Stimulated activated naive CD8-positive, alpha-beta T cell treated with anti-CD3 and anti-CD28 coated beads, Interleukin-15, Interleukin-2, amounts not matched to agents 100 ng/mL and 50 ng/mL, for 24 hours (primary cell): ENCODE measurements at regions not wholly inside any gene's neighbourhood (a gene's known extent, or its start where the extent isn't known, plus 50 kb on each side); places are given as distances from the start of the nearest gene placed in this dataset.

Source experiments
- H3K27ac Mint-ChIP-seq: one replicate; pipeline ENCODE4 v1.8.0; 2021; ENCODE audit warnings: mild to moderate bottlenecking, mixed read lengths
- H3K27me3 Mint-ChIP-seq: one replicate; pipeline ENCODE4 v1.8.0; 2021; ENCODE audit warnings: mixed read lengths
- H3K36me3 Mint-ChIP-seq: one replicate; pipeline ENCODE4 v1.8.0; 2021; ENCODE audit warnings: low read depth, mixed read lengths
- H3K4me1 Mint-ChIP-seq: one replicate; pipeline ENCODE4 v1.8.0; 2021; ENCODE audit warnings: low read depth, mixed read lengths
- H3K4me3 Mint-ChIP-seq: one replicate; pipeline ENCODE4 v1.8.0; 2021; ENCODE audit warnings: mild to moderate bottlenecking, mixed read lengths
- H3K9me3 Mint-ChIP-seq: one replicate; pipeline ENCODE4 v1.8.0; 2021; ENCODE audit warnings: mixed read lengths

DNA sequence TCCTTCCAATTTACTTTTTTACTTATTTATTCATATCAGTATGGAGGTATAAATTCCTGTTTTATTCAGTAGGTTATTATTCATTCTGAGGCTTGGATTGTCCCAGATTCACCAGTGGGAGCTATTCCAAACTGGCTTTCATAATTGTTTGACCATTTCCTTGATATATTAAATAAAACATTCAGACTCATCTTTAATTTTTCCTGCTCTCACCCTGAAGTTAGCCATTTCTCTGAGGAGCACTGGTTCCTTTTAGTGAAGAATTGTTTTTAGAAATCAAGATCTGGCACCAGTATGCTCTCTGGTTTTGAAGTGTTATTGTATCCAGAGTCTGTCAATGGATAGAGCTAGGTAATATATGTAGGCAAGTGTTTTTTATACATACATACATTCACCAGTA is 66.9 kb upstream of the DCBLD2 start:
- Mint-ChIP-seq H3K27ac (no peak overlapping the region), H3K27me3 (no peaks in the 10 kb centered on the region), H3K9me3 (no peaks in the 10 kb centered on the region), H3K36me3 (no peaks in the 10 kb centered on the region), H3K4me1 (peaks cover 18% of the 10 kb centered on the region), H3K4me3 (no peak overlapping the region)

DNA sequence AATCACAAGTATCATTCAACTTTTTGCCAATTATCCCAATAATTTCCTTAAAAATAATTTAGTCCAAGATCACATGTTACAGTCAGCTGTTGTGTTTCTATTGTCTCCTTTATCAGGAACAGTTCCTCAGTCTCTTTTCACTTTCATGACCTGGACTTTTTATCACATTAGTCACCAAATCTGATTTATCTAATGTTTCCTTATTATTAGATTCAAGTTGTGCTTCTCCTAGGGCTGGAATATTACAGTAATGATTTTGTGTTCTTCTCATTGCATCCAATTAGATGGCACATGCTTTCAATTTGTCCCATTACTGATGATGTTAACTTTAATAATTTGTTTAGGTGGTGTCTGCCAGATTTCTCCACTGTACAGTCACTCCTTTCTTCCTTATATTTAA is 66.3 kb upstream of the DCBLD2 start:
- H3K27ac Mint-ChIP-seq = no peak overlapping the region
- no peak overlapping the region for H3K4me3 Mint-ChIP-seq
- H3K27me3 Mint-ChIP-seq = no peaks in the 10 kb centered on the region
- no peaks in the 10 kb centered on the region for H3K9me3 Mint-ChIP-seq
- H3K4me1 Mint-ChIP-seq = peaks cover 18% of the 10 kb centered on the region
- H3K36me3 Mint-ChIP-seq = no peaks in the 10 kb centered on the region

DNA sequence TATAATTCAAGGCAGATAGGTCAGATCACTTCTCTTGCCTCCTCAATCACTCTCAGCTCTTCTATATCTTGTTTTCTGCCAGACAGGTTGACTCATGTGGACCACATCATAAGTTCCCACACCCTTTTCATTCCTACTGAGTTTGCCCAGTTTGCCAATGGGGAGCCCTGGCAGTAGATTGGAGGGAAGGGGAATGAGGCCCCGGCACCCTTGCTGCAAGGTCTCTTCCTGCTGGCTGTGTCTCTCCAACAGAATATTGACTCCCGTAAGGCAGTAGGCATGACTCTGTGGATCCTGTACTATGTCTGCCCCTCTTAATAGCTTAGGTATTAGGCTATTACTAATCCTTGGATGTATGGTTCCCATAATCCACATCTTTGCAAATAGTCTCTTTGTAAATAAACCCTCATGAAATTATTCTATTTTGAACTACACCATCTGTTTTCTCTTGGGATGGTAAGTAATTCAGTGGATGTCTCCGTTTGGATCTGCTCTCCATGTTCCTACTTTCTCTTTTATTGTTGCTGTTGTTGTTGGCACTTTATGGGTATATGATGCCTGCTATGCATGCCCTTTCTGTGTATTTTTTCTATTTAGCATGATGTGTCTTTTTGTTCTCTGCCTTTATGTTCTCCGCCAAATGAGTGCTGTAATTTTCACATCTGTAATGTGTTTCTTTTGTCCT is 65.5 kb upstream of the DCBLD2 start:
- Mint-ChIP-seq H3K27me3 (no peaks in the 10 kb centered on the region), H3K27ac (no peak overlapping the region), H3K4me3 (no peak overlapping the region), H3K4me1 (peaks cover 15% of the 10 kb centered on the region), H3K36me3 (no peaks in the 10 kb centered on the region), H3K9me3 (no peaks in the 10 kb centered on the region)

DNA sequence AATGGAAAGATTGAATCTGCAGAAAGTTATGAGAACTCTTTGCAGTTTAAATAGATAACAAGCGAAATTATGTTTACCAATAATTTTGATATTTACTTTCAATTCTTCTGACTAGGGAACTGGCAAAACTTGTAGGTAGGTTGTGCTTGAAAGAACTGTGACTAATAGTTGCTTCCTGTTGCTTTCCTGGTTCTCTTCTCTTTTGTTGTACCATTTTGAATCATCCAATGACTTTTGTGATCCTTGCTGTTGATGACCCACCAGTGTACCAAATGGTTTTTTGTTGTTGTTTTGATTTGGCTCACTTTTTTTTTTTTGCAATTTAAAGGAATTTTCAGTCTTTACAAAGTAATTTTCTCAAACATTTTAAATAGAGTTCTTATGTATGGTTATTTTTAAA is 64.9 kb upstream of the DCBLD2 start:
- Mint-ChIP-seq H3K4me1 (peaks cover 12% of the 10 kb centered on the region), H3K36me3 (no peaks in the 10 kb centered on the region), H3K4me3 (no peak overlapping the region), H3K27me3 (no peaks in the 10 kb centered on the region), H3K9me3 (no peaks in the 10 kb centered on the region), H3K27ac (no peak overlapping the region)

DNA sequence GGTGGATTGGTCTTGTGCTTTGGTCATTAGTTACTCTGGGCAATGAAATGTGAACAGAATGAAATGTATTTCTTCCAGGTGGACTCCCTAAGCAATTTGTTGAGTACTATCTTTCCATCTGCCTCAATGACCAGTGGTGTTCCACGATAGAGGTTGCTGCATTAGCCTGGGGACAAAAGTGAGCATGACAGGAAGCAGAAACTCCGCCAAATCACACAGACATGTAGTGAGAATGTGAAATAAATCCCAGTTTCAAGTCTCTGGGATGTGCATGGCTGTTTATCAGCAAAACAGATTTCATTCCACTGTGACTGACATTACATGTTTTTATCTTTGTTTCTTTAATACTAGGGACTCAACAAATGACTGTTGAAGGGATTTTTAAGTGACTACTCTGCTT is 63.3 kb upstream of the DCBLD2 start:
- Mint-ChIP-seq H3K4me3 (no peak overlapping the region), H3K36me3 (no peaks in the 10 kb centered on the region), H3K27ac (no peak overlapping the region), H3K9me3 (no peaks in the 10 kb centered on the region), H3K27me3 (no peaks in the 10 kb centered on the region), H3K4me1 (no peaks in the 10 kb centered on the region)

DNA sequence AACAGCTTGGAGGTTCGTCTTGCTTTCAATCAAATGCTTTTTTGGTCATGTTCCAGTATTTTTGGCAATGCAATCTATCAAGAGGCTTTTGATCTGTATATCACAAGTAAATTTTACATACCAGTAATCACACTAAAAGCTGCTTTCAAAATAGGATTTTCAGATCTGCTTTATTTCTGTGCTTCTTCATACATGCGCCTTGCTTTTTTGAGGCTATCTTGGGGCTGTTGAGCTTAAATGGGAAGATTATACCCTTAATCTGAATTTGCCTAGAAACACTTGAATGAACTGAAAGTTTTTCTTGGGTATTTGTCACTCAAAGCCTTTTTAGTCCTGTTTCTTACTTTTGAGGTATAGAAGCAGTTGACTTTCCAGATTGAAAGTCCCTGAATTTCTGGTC is 62.1 kb upstream of the DCBLD2 start:
- H3K36me3 Mint-ChIP-seq = no peaks in the 10 kb centered on the region
- H3K9me3 Mint-ChIP-seq = no peaks in the 10 kb centered on the region
- no peaks in the 10 kb centered on the region for H3K27me3 Mint-ChIP-seq

DNA sequence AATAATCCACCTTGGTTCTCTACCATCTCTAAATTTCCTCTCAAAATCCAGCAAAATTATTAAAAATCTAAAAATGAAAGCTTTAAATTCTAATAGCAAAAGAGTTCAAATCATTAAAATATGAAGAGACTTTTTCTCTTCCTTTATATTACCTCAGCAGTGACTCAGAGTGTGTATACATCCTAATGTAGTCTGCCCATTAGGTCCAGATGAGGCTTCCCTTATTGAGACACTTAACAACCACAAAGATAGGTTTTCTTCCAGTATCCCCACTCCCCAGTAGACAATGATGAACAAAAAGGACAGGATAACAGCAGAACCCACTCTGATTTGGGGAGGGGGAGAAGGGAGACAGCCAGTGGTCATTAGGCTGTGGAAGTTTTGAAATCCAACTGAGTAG is 61.5 kb upstream of the DCBLD2 start:
- Mint-ChIP-seq H3K4me1 (no peaks in the 10 kb centered on the region), H3K27ac (no peak overlapping the region), H3K27me3 (no peaks in the 10 kb centered on the region), H3K36me3 (no peaks in the 10 kb centered on the region), H3K9me3 (no peaks in the 10 kb centered on the region), H3K4me3 (no peak overlapping the region)

More for the DNA sequence above, 62.1 kb upstream of the DCBLD2 start:
- no peak overlapping the region for H3K4me3 Mint-ChIP-seq
- H3K27ac Mint-ChIP-seq = no peak overlapping the region
- no peaks in the 10 kb centered on the region for H3K4me1 Mint-ChIP-seq

DNA sequence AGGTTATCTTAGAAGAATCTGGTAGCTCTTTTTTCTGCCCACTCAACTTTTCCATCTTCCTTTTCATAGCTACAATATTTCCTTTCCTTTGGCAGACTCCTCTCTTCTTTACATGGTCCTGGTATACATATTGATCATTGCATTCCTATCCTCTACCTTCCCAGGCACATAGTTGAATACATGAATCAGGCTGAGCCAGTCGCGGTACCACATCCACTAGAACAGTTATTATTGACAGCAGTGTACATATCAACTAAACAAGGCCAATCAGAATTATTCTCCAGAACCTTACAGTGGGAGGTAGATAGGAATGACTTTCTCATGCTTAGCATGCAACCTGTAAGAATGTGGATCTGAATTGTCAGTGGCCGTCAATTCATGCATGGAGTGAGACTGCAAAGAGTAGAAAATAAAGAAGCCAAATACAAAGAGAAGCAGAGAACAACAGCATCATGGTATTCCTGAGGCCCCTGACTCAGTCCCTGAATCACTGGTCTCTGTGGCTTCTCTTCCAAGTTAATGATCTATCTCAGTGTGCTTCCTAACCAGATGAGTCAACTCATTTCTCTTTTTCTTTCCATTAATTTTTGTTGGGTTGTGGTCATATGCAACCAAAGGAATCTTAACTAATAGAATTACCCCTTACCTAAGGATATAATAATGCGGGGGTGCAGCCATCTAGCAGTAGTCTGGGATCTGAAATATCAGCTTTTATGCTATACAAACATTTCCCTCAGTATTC is 60.9 kb upstream of the DCBLD2 start:
- no peaks in the 10 kb centered on the region for H3K27me3 Mint-ChIP-seq
- no peaks in the 10 kb centered on the region for H3K36me3 Mint-ChIP-seq
- no peaks in the 10 kb centered on the region for H3K9me3 Mint-ChIP-seq
- no peak overlapping the region for H3K27ac Mint-ChIP-seq
- H3K4me1 Mint-ChIP-seq = no peaks in the 10 kb centered on the region
- H3K4me3 Mint-ChIP-seq = no peak overlapping the region

DNA sequence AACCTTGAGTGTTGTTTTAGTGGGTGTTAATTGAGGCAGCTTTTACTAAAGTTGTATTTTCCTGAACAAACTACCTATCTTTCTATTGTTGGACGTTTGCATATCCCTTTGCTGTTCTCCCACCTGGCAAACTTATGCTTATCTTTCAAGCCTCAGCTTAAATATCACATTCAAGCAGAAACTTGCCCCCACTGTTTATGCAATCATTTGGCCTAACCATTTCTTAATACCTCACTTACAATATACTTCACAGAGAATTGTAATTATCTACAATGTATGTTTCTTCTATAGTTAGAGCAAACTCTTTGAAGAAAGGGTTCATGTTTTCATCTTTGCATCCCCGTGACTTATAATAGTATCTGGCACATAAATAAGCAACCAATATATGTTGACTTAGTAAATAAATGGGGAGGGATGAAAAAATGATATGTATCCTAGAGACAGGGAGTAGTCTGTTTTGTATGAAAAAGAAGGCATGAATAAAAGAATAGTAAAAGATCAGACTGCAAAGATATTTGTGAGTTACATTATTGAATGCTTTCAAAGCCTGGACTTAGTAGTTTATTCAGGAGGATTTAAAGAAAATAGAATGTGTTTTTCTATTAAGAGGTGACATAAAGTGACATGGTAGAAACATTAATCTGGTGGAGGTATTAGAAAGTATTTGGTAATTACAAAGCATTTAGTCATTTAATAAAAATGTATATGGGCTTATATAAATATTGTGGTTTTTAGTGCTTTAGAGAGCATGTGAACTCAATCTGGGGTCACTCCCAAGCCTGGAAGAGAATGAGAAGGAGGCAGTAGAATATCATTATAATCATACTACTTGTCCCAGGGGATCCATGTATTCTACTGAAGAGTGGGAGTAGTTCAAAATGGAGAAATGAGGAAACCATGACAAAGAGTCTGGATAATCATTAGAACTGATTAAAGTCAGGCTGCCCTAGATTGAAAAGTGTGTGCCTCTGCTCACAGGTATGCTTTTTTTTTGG is 60.0 kb upstream of the DCBLD2 start:
- H3K4me1 Mint-ChIP-seq = no peaks in the 10 kb centered on the region
- H3K9me3 Mint-ChIP-seq = no peaks in the 10 kb centered on the region
- H3K4me3 Mint-ChIP-seq = no peak overlapping the region
- H3K36me3 Mint-ChIP-seq = no peaks in the 10 kb centered on the region
- H3K27me3 Mint-ChIP-seq = peaks cover 4% of the 10 kb centered on the region
- H3K27ac Mint-ChIP-seq = no peak overlapping the region

DNA sequence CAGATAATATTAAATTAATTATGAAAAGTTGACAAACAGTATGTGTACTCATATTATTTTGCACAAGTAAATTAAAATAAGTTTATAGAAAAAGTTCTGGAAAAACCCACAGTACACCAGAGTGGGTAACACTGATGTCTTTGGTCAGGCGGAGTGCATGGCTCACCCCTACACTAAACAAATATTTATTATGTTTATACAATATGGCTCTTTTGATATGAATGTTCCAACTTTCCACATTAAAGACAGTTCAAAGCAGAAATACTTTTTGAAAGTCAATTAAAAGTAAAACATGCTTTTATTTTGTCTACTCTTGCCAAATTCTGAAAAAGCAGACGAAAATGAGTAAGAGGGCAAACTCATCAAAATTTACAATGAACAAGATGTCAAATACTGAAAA is 56.2 kb upstream of the DCBLD2 start:
- H3K4me1 Mint-ChIP-seq = no peaks in the 10 kb centered on the region
- H3K9me3 Mint-ChIP-seq = no peaks in the 10 kb centered on the region
- peaks cover 9% of the 10 kb centered on the region for H3K27me3 Mint-ChIP-seq
- no peaks in the 10 kb centered on the region for H3K36me3 Mint-ChIP-seq
- H3K4me3 Mint-ChIP-seq = no peak overlapping the region
- no peak overlapping the region for H3K27ac Mint-ChIP-seq

DNA sequence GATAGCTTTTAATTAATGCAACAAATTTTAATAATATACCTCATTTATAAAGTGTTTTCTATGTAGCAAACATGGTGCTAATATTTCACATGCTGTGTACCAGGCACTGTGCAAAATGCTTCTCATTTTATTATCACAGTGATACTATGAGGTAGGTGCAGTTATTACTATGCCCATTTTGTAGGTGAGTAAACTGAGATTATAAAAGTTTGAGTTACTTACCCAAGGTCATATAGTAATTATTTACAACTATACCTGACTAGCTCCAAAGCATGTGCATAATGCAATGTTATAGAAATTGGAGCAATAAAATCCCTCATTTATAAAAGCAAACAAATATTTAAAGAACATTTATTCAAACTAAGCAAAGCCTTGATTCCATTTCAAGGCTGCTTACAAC is 54.5 kb upstream of the DCBLD2 start:
- Mint-ChIP-seq H3K36me3 (no peaks in the 10 kb centered on the region), H3K4me1 (no peaks in the 10 kb centered on the region), H3K9me3 (no peaks in the 10 kb centered on the region), H3K27ac (no peak overlapping the region), H3K4me3 (no peak overlapping the region), H3K27me3 (peaks cover 10% of the 10 kb centered on the region)

DNA sequence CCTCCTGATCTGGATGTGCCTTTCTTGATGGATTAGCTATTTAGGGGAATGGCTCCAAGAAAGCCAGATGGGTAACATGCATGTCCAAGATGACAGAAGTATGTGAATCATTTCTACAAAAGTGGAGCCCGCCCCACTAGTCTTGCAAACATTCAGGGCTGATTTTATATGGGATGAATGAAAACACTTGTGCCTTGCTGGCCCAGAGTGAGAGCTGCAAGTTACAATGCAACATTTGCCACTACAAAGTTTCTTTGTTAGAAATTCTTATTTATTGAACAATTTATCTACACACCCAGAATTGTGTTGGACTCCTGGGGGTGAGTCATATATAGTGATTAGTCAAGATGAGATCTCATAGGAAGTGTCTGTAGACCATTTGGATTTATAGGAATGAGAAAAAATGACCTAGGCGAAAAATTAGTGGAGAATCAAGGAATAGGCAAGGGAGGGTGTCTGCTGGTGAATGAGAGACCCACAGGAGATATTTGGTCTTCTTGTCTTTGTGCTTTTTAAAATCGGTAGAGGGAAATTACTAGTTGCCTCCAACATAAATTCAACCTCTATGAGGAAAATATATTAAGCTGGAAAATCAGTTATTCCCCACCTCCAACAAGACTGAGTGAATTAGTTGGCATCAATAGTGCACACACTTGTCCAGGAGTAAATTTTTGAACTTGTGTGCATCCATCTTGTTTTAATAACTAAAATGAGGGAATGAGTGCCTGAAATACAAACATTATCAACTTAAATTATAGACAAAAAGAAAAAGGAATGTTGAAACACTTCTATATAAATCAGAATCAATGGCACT is 53.5 kb upstream of the DCBLD2 start:
- peaks cover 10% of the 10 kb centered on the region for H3K27me3 Mint-ChIP-seq
- H3K27ac Mint-ChIP-seq = no peak overlapping the region
- H3K36me3 Mint-ChIP-seq = no peaks in the 10 kb centered on the region
- H3K9me3 Mint-ChIP-seq = peaks cover 4% of the 10 kb centered on the region
- H3K4me1 Mint-ChIP-seq = no peaks in the 10 kb centered on the region
- H3K4me3 Mint-ChIP-seq = no peak overlapping the region

DNA sequence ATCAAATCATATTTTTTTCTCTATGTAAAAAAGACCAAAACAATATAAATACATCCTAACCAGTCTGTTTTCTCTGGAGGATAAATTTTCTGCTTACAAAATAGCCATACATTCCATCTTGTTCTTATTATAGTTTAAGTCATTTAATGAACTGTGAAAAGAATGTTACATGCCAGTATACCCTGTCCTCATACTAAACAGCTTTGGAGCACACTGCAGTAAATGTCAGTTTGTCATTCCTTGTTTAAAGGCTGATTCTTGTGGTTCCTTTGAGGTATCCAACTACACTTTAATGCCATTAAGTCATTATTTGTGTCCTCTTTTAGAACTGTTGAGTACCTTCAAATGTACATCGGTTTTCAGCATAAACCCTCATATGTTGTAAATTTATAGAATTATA is 52.7 kb upstream of the DCBLD2 start:
- Mint-ChIP-seq H3K36me3 (no peaks in the 10 kb centered on the region), H3K27ac (no peak overlapping the region), H3K4me3 (no peak overlapping the region)

DNA sequence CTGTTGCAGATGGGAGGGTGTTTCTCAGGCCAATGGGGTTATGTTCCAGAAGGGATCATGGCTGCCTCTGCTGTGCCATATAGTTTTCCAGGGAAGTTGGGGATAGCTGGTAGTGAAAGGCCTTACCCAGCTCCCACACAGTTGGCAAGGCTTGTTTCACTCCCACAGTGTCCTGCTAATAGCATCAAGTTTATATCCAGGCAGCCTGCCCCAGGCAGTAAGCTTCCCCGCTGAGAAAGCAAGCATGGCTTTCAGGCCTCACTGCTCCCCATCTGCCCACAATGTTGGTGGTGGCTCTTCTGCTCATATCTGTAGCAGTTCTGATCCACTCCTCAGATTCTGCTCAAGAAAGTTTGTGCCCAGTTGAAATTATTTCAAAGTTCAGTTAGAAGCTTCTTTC is 50.9 kb upstream of the DCBLD2 start:
- Mint-ChIP-seq H3K36me3 (no peaks in the 10 kb centered on the region), H3K4me1 (no peaks in the 10 kb centered on the region), H3K4me3 (no peak overlapping the region), H3K9me3 (peaks cover 8% of the 10 kb centered on the region), H3K27me3 (peaks cover 17% of the 10 kb centered on the region), H3K27ac (no peak overlapping the region)

More for the DNA sequence above, 52.7 kb upstream of the DCBLD2 start:
- peaks cover 10% of the 10 kb centered on the region for H3K27me3 Mint-ChIP-seq
- no peaks in the 10 kb centered on the region for H3K4me1 Mint-ChIP-seq
- H3K9me3 Mint-ChIP-seq = peaks cover 4% of the 10 kb centered on the region
